ENCODE measurements at regions not wholly inside any gene's neighbourhood (a gene's known extent, or its start where the extent isn't known, plus 50 kb on each side); places are given as distances from the start of the nearest gene placed in this dataset.

- ChIA-PET CTCF (interaction anchor here (0.6 to 4.6 kb wide), 6 partner anchors 14 to 1644 kb away, joined by 3 to 31 read pairs (median 3); no protein-coding TSS in a partner anchor), POLR2A (no interaction called here)
- intact Hi-C loops (cut with micrococcal nuclease) = no loop called here
- BruUV-seq (replicated peaks) = no TSS peak
- DNase-seq (ENCODE audit: unreplicated experiment) = no peak
- no peak overlapping the region for H3K27ac Mint-ChIP-seq (ENCODE audit: low read depth, unreplicated experiment)
- no peak for TF ChIP-seq CTCF (IDR thresholded peaks at IDR 0.05; ENCODE audit: unreplicated experiment)
- no peaks in the 10 kb centered on the region for H3K9me3 Mint-ChIP-seq (ENCODE audit: unreplicated experiment)
- H3K4me1 Mint-ChIP-seq (ENCODE audit: insufficient read depth, unreplicated experiment) = peaks cover 6% of the 10 kb centered on the region
- no peak overlapping the region for H3K4me3 Mint-ChIP-seq (ENCODE audit: unreplicated experiment)
- peaks cover 30% of the 10 kb centered on the region for H3K27me3 Mint-ChIP-seq (ENCODE audit: insufficient read depth, unreplicated experiment)
- H3K36me3 Mint-ChIP-seq (ENCODE audit: insufficient read depth, unreplicated experiment) = no peaks in the 10 kb centered on the region
These were observed 464.7 kb downstream of the PDCD6IP start for GRCh38 chr3:34263101-34263621.

GRCh38 chr3:34264337-34265041 is 466.1 kb downstream of the PDCD6IP start:
- DNase-seq (ENCODE audit: unreplicated experiment) = no peak
- H3K27ac Mint-ChIP-seq (ENCODE audit: low read depth, unreplicated experiment) = no peak overlapping the region
- H3K27me3 Mint-ChIP-seq (ENCODE audit: insufficient read depth, unreplicated experiment) = peaks cover 43% of the 10 kb centered on the region
- no peaks in the 10 kb centered on the region for H3K9me3 Mint-ChIP-seq (ENCODE audit: unreplicated experiment)
- H3K4me1 Mint-ChIP-seq (ENCODE audit: insufficient read depth, unreplicated experiment) = peaks cover 6% of the 10 kb centered on the region
- ChIA-PET CTCF (interaction anchor here (0.5 to 4.6 kb wide), 4 partner anchors 35 to 420 kb away, joined by 3 to 31 read pairs (median 6); no protein-coding TSS in a partner anchor), POLR2A (no interaction called here)
- intact Hi-C loops (cut with micrococcal nuclease) = no loop called here
- no TSS peak for BruUV-seq (replicated peaks)
- H3K4me3 Mint-ChIP-seq (ENCODE audit: unreplicated experiment) = no peak overlapping the region
- no peaks in the 10 kb centered on the region for H3K36me3 Mint-ChIP-seq (ENCODE audit: insufficient read depth, unreplicated experiment)
- no peak for TF ChIP-seq CTCF (IDR thresholded peaks at IDR 0.05; ENCODE audit: unreplicated experiment)

GRCh38 chr3:34267088-34267487 is 468.7 kb downstream of the PDCD6IP start:
- no peak for TF ChIP-seq CTCF (IDR thresholded peaks at IDR 0.05; ENCODE audit: unreplicated experiment)
- H3K9me3 Mint-ChIP-seq (ENCODE audit: unreplicated experiment) = no peaks in the 10 kb centered on the region
- peaks cover 65% of the 10 kb centered on the region for H3K27me3 Mint-ChIP-seq (ENCODE audit: insufficient read depth, unreplicated experiment)
- CTCF ChIA-PET = interaction anchor here (1.9 to 4.6 kb wide), 3 partner anchors 13 to 417 kb away, joined by 5 to 31 read pairs (median 6); no protein-coding TSS in a partner anchor
- intact Hi-C loops (cut with micrococcal nuclease) = no loop called here
- no peak for DNase-seq (ENCODE audit: unreplicated experiment)
- no peak overlapping the region for H3K27ac Mint-ChIP-seq (ENCODE audit: low read depth, unreplicated experiment)
- no peak overlapping the region for H3K4me3 Mint-ChIP-seq (ENCODE audit: unreplicated experiment)
- POLR2A ChIA-PET = no interaction called here
- H3K4me1 Mint-ChIP-seq (ENCODE audit: insufficient read depth, unreplicated experiment) = no peaks in the 10 kb centered on the region
- H3K36me3 Mint-ChIP-seq (ENCODE audit: insufficient read depth, unreplicated experiment) = peaks cover 6% of the 10 kb centered on the region
- no TSS peak for BruUV-seq (replicated peaks)

GRCh38 chr3:34268032-34268709 is 469.7 kb downstream of the PDCD6IP start:
- no peak overlapping the region for H3K4me3 Mint-ChIP-seq (ENCODE audit: unreplicated experiment)
- TF ChIP-seq CTCF (IDR thresholded peaks at IDR 0.05; ENCODE audit: unreplicated experiment) = no peak
- no peak overlapping the region for H3K27ac Mint-ChIP-seq (ENCODE audit: low read depth, unreplicated experiment)
- H3K9me3 Mint-ChIP-seq (ENCODE audit: unreplicated experiment) = no peaks in the 10 kb centered on the region
- CTCF ChIA-PET = interaction anchor here (0.7 to 4.7 kb wide), 6 partner anchors 8 to 1640 kb away, joined by 3 to 28 read pairs (median 4); no protein-coding TSS in a partner anchor
- peak; percentile 4 for DNase-seq (ENCODE audit: unreplicated experiment)
- peaks cover 6% of the 10 kb centered on the region for H3K36me3 Mint-ChIP-seq (ENCODE audit: insufficient read depth, unreplicated experiment)
- peaks cover 65% of the 10 kb centered on the region for H3K27me3 Mint-ChIP-seq (ENCODE audit: insufficient read depth, unreplicated experiment)
- POLR2A ChIA-PET = no interaction called here
- H3K4me1 Mint-ChIP-seq (ENCODE audit: insufficient read depth, unreplicated experiment) = no peaks in the 10 kb centered on the region
- intact Hi-C loops (cut with micrococcal nuclease) = no loop called here
- BruUV-seq (replicated peaks) = no TSS peak
